ENCODE measurements at regions not wholly inside any gene's neighbourhood (a gene's known extent, or its start where the extent isn't known, plus 50 kb on each side); places are given as distances from the start of the nearest gene placed in this dataset.
A peak's percentile ranks its signal among the peaks of the same experiment; 100 is the strongest.
"Not testable (repeated sequence)": the region's sequence is repeated elsewhere in the genome, so short reads cannot be mapped to it uniquely, and the experiment has no call there.

- no peak for DNase-seq (ENCODE audit: low spot score)
These were observed 97.9 kb upstream of the BTN3A2 start for GRCh38 chr6:26267083-26267589.

- peak; percentile 78 for DNase-seq (ENCODE audit: low spot score)
These were observed 96.2 kb upstream of the BTN3A2 start for GRCh38 chr6:26268659-26269402.

GRCh38 chr6:26269531-26270485 is 95.2 kb upstream of the BTN3A2 start:
- no peak for DNase-seq (ENCODE audit: low spot score)

GRCh38 chr6:26270486-26270861 is 94.5 kb upstream of the BTN3A2 start:
- peak; percentile 29 for DNase-seq (ENCODE audit: low spot score)

GRCh38 chr6:26270903-26271667 is 93.9 kb upstream of the BTN3A2 start:
- peak; percentile 89 for DNase-seq (ENCODE audit: low spot score)

GRCh38 chr6:26271668-26272024 is 93.4 kb upstream of the BTN3A2 start:
- no peak for DNase-seq (ENCODE audit: low spot score)

- DNase-seq (ENCODE audit: low spot score), result no peak
These were observed 92.8 kb upstream of the BTN3A2 start for GRCh38 chr6:26272171-26272637.

GRCh38 chr6:26273673-26274588 is 91.1 kb upstream of the BTN3A2 start:
- no peak for DNase-seq (ENCODE audit: low spot score)

- DNase-seq (ENCODE audit: low spot score), result no peak
These were observed 89.3 kb upstream of the BTN3A2 start for GRCh38 chr6:26275663-26276062.

GRCh38 chr6:26276841-26277648 is 88.0 kb upstream of the BTN3A2 start:
- no peak for DNase-seq (ENCODE audit: low spot score)

GRCh38 chr6:26278536-26278935 is 86.5 kb upstream of the BTN3A2 start:
- DNase-seq (ENCODE audit: low spot score), result no peak

- DNase-seq (ENCODE audit: low spot score), result not testable (repeated sequence)
These were observed 85.6 kb upstream of the BTN3A2 start for GRCh38 chr6:26279371-26279770.

- no peak for DNase-seq (ENCODE audit: low spot score)
These were observed 84.6 kb upstream of the BTN3A2 start for GRCh38 chr6:26280407-26280806.

GRCh38 chr6:26284537-26285142 is 80.4 kb upstream of the BTN3A2 start:
- no peak for DNase-seq (ENCODE audit: low spot score)

- DNase-seq (ENCODE audit: low spot score), result peak; percentile 97
These were observed 79.6 kb upstream of the BTN3A2 start for GRCh38 chr6:26285143-26286134.

- DNase-seq (ENCODE audit: low spot score), result peak; percentile 62
These were observed 78.7 kb upstream of the BTN3A2 start for GRCh38 chr6:26286168-26286877.

GRCh38 chr6:26288155-26288554 is 76.8 kb upstream of the BTN3A2 start:
- DNase-seq (ENCODE audit: low spot score), result no peak

GRCh38 chr6:26290941-26291340 is 74.1 kb upstream of the BTN3A2 start:
- DNase-seq (ENCODE audit: low spot score), result no peak

Data from LoVo (cell line).